ENCODE measurements at regions not wholly inside any gene's neighbourhood (a gene's known extent, or its start where the extent isn't known, plus 50 kb on each side); places are given as distances from the start of the nearest gene placed in this dataset.

DNA sequence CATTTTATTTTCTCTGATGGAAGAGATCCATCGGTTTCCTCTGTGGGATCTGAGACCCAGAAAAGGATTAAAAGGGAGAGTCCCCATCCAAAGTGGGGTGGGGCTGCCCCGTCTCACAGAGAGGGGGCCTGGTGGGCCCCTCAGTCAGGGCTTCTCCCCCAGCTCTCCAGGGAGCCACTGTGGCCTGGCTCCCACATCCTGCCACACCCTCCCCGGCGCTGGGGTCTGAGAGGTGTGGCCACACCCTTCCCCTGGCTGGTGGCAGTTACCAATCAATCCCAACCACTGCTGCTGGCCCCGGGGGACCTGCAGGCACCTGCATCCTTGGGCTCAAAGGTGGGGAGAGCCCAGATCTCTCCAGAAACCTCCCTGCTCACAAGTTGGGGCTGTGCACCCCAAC, 161.8 kb upstream of the IQSEC1 start:
- no peak for TF ChIP-seq POLR2A (IDR thresholded peaks at IDR 0.05)
- TF ChIP-seq, protein P1, sequence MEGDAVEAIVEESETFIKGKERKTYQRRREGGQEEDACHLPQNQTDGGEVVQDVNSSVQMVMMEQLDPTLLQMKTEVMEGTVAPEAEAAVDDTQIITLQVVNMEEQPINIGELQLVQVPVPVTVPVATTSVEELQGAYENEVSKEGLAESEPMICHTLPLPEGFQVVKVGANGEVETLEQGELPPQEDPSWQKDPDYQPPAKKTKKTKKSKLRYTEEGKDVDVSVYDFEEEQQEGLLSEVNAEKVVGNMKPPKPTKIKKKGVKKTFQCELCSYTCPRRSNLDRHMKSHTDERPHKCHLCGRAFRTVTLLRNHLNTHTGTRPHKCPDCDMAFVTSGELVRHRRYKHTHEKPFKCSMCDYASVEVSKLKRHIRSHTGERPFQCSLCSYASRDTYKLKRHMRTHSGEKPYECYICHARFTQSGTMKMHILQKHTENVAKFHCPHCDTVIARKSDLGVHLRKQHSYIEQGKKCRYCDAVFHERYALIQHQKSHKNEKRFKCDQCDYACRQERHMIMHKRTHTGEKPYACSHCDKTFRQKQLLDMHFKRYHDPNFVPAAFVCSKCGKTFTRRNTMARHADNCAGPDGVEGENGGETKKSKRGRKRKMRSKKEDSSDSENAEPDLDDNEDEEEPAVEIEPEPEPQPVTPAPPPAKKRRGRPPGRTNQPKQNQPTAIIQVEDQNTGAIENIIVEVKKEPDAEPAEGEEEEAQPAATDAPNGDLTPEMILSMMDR (IDR thresholded peaks at IDR 0.05), result no peak

Measured in right lobe of liver (tissue), 4 donors.